HCT116 (cell line): ENCODE measurements at regions not wholly inside any gene's neighbourhood (a gene's known extent, or its start where the extent isn't known, plus 50 kb on each side); places are given as distances from the start of the nearest gene placed in this dataset.

Experiments
- ATAC-seq: fragments of 200-7000 bp; cut with Tn5 transposase; 2 replicates; pipeline ENCODE4 v1.9.1; 2020; ENCODE audit warnings: mild to moderate bottlenecking, moderate library complexity
- BruUV-seq: library from RNA; stranded (reverse); fragments of 400-500 nt; replicated peaks from 2 replicates; lab custom pipeline; 2021; lab: Mats Ljungman, UMichigan
- CTCF ChIA-PET: fragments of 300-600 bp; sonication (Branson Sonifier 250); formaldehyde crosslinking; loops from one replicate; lab custom pipeline; 2021; ENCODE audit warnings: antibody characterized with exemption; lab: Charles Lee
- POLR2A ChIA-PET: fragments of 300-600, 350-600 bp; sonication (Branson Sonifier 250); formaldehyde crosslinking; loops from one replicate; lab custom pipeline; 2021; ENCODE audit warnings: antibody characterized with exemption; lab: Charles Lee
- RAD21 ChIA-PET, 2 experiments: fragments of 300-600 bp; sonication (Branson Sonifier 250); formaldehyde crosslinking; loops; one replicate each; lab custom pipeline; 2023; ENCODE audit warnings: low total read pairs in 2 of 2; ENCODE audit not compliant: uncharacterized antibody in 2 of 2, unreplicated experiment in 2 of 2, low non-redundant PET in 1 of 2; lab: Charles Lee
- DNase-seq: peaks from one replicate; pipeline ENCODE4 v3.0.0-alpha.2; 2010; ENCODE audit warnings: low read depth, low spot score
- H2AFZ ChIP-seq: fragments of 200-600 bp; shearing (Covaris generic), sonication (generic); 2 replicates; pipeline ENCODE4 v1.6.1; 2017; ENCODE audit warnings: low read depth, mixed run types, mixed read lengths, antibody characterized with exemption, low read length; ENCODE audit not compliant: poor library complexity, severe bottlenecking
- H3K27ac ChIP-seq: 2 replicates; pipeline ENCODE4 v1.5.1; 2012; ENCODE audit warnings: low read depth, low read length
- H3K27me3 ChIP-seq: fragments of 200-600 bp; sonication (generic); 2 replicates; pipeline ENCODE4 v1.6.1; 2016; ENCODE audit warnings: mixed run types, low read length, mixed read lengths; ENCODE audit not compliant: insufficient read depth
- H3K36me3 ChIP-seq, 2 experiments: fragments of 200-500 bp in 1 of 2; fragments of 200-600 bp in 1 of 2; sonication (Bioruptor generic) in 1 of 2; sonication (generic) in 1 of 2; 2 replicates each; pipeline versions ENCODE4 v1.5.1 to v1.6.1; 2014 to 2016; ENCODE audit warnings: low read length in 2 of 2, inconsistent platforms in 1 of 2, mixed read lengths in 1 of 2, mixed run types in 1 of 2; ENCODE audit not compliant: insufficient read depth in 2 of 2, control insufficient read depth in 1 of 2
- H3K4me1 ChIP-seq, 2 experiments: fragments of 200-600 bp in 1 of 2; sonication (generic) in 1 of 2; 2 replicates each; pipeline versions ENCODE4 v1.5.1 to v1.6.1; 2012 to 2017; ENCODE audit warnings: low read length in 2 of 2, inconsistent platforms in 1 of 2, mild to moderate bottlenecking in 1 of 2, mixed read lengths in 1 of 2, mixed run types in 1 of 2, moderate library complexity in 1 of 2; ENCODE audit not compliant: insufficient read depth in 2 of 2, control insufficient read depth in 1 of 2
- H3K4me2 ChIP-seq: fragments of 200-600 bp; sonication (generic); 2 replicates; pipeline ENCODE4 v1.6.1; 2017; ENCODE audit warnings: mixed run types, low read length, mixed read lengths
- H3K4me3 ChIP-seq, 2 experiments: fragments of 200-600 bp in 1 of 2; sonication (generic) in 1 of 2; replicated peaks in 1 of 2; 2 replicates each; pipeline ENCODE4 v1.5.1; 2011 to 2016; ENCODE audit warnings: low read length in 2 of 2, control low read depth in 1 of 2, low read depth in 1 of 2, mild to moderate bottlenecking in 1 of 2, mixed read lengths in 1 of 2, mixed run types in 1 of 2
- H3K79me2 ChIP-seq: fragments of 200-600 bp; sonication (generic); 2 replicates; pipeline ENCODE4 v1.6.1; 2017; ENCODE audit warnings: mild to moderate bottlenecking, mixed run types, low read length, moderate library complexity, mixed read lengths; ENCODE audit not compliant: insufficient read depth
- H3K9ac ChIP-seq: fragments of 200-600 bp; sonication (generic); 2 replicates; pipeline ENCODE4 v1.6.1; 2016; ENCODE audit warnings: low read length, mixed read lengths
- H3K9me2 ChIP-seq: fragments of 200-600 bp; sonication (generic), shearing (Covaris generic); 2 replicates; pipeline ENCODE4 v1.6.1; 2017; ENCODE audit warnings: mixed run types, mild to moderate bottlenecking, moderate library complexity; ENCODE audit not compliant: insufficient read depth
- H3K9me3 ChIP-seq, 2 experiments: fragments of 200-500 bp in 1 of 2; fragments of 200-600 bp in 1 of 2; sonication (Bioruptor generic) in 1 of 2; sonication (generic) in 1 of 2; 2 replicates each; pipeline ENCODE4 v1.6.1; 2014 to 2017; ENCODE audit warnings: low read length in 2 of 2, mixed read lengths in 2 of 2, inconsistent platforms in 1 of 2, low read depth in 1 of 2, mild to moderate bottlenecking in 1 of 2, mixed run types in 1 of 2, moderate library complexity in 1 of 2; ENCODE audit not compliant: control insufficient read depth in 1 of 2, insufficient read depth in 1 of 2
- H4K20me1 ChIP-seq: fragments of 200-600 bp; sonication (generic), shearing (Covaris generic); 2 replicates; pipeline ENCODE4 v1.6.1; 2017; ENCODE audit warnings: mixed run types, mild to moderate bottlenecking, moderate library complexity; ENCODE audit not compliant: insufficient read depth
- CEBPB ChIP-seq: IDR thresholded peaks from 2 replicates; pipeline ENCODE4 v1.6.1; 2012; ENCODE audit warnings: low read depth
- EGR1 ChIP-seq: IDR thresholded peaks from 2 replicates; pipeline ENCODE4 v1.6.1; 2012; ENCODE audit warnings: low read depth
- EZH2 ChIP-seq: fragments of 200-600 bp; sonication (generic); IDR thresholded peaks from 2 replicates; pipeline ENCODE4 v1.6.1; 2017; ENCODE audit warnings: antibody characterized with exemption, mixed run types
- EZH2phosphoT487 ChIP-seq: fragments of 200-600 bp; IDR thresholded peaks from 2 replicates; pipeline ENCODE4 v1.6.1; 2018; ENCODE audit warnings: antibody characterized with exemption, borderline replicate concordance
- FOSL1 ChIP-seq: IDR thresholded peaks from 2 replicates; pipeline ENCODE4 v1.6.1; 2012; ENCODE audit warnings: low read depth
- MAX ChIP-seq: IDR thresholded peaks from 2 replicates; pipeline ENCODE4 v1.6.1; 2012
- POLR2A ChIP-seq: IDR thresholded peaks from 2 replicates; pipeline ENCODE4 v1.7.0; 2011; ENCODE audit warnings: borderline replicate concordance; ENCODE audit not compliant: insufficient read depth, insufficient read length; ENCODE audit errors: extremely low read depth
- POLR2AphosphoS5 ChIP-seq: IDR thresholded peaks from 2 replicates; pipeline ENCODE4 v1.6.1; 2011; ENCODE audit warnings: mild to moderate bottlenecking, low read depth, low read length, moderate library complexity
- REST ChIP-seq: IDR thresholded peaks from 2 replicates; pipeline ENCODE4 v1.6.1; 2012; ENCODE audit warnings: low read depth
- SP1 ChIP-seq: IDR thresholded peaks from 2 replicates; pipeline ENCODE4 v1.6.1; 2012; ENCODE audit warnings: low read depth
- SRF ChIP-seq: IDR thresholded peaks from 2 replicates; pipeline ENCODE4 v1.6.1; 2012; ENCODE audit warnings: low read depth
- ZBTB33 ChIP-seq: IDR thresholded peaks from 2 replicates; pipeline ENCODE4 v1.6.1; 2011; ENCODE audit warnings: mild to moderate bottlenecking, low read length, moderate library complexity; ENCODE audit not compliant: insufficient replicate concordance; ENCODE audit errors: extremely low read depth
- ZFX ChIP-seq: fragments of 450-650 bp; IDR thresholded peaks from 2 replicates; pipeline ENCODE4 v1.6.1; 2017
- ZNF274 ChIP-seq: fragments of 200-500 bp; sonication (Bioruptor generic); IDR thresholded peaks from 2 replicates; pipeline ENCODE4 v1.6.1; 2014; ENCODE audit warnings: mild to moderate bottlenecking, low read depth, low read length, inconsistent platforms
- intact Hi-C: fragments of 100-400 bp; cut with micrococcal nuclease; formaldehyde crosslinking; loops from 2 replicates; pipeline ENCODE4 v1.10.0; 2022

GRCh38 chr6:105868823-105869460 is 217.2 kb upstream of the PRDM1 start:
- H3K4me3 ChIP-seq, result no peak overlapping the region
- no TSS peak for BruUV-seq
- ChIA-PET CTCF (no interaction called here), RAD21 (no interaction called here), POLR2A (no interaction called here)
- no peaks in the 10 kb centered on the region for H3K27me3 ChIP-seq
- H3K9ac ChIP-seq, result no peak overlapping the region
- no peaks in the 10 kb centered on the region for H3K4me1 ChIP-seq
- H2AFZ ChIP-seq, result no peak overlapping the region
- H4K20me1 ChIP-seq, result no peaks in the 10 kb centered on the region
- DNase-seq, result no peak
- H3K36me3 ChIP-seq, result no peaks in the 10 kb centered on the region
- TF ChIP-seq REST (no peak), POLR2AphosphoS5 (no peak), EZH2phosphoT487 (no peak), SRF (no peak), CEBPB (no peak), SP1 (no peak), FOSL1 (no peak), EZH2 (no peak), ZBTB33 (no peak), POLR2A (no peak), MAX (no peak), EGR1 (no peak), ZNF274 (no peak), ZFX (no peak)
- no peak for ATAC-seq
- no peaks in the 10 kb centered on the region for H3K9me3 ChIP-seq
- H3K4me2 ChIP-seq, result no peak overlapping the region
- H3K9me2 ChIP-seq, result no peaks in the 10 kb centered on the region
- intact Hi-C loops, result no loop called here
- H3K27ac ChIP-seq, result no peak overlapping the region
- no peaks in the 10 kb centered on the region for H3K79me2 ChIP-seq
